NCI-H69 (cell line): ENCODE measurements at regions not wholly inside any gene's neighbourhood (a gene's known extent, or its start where the extent isn't known, plus 50 kb on each side); places are given as distances from the start of the nearest gene placed in this dataset.

Experiments
- DNase-seq: peaks from one replicate; lab custom pipeline; 2025; lab: John Stamatoyannopoulos, UW

- peak; percentile 69 for DNase-seq
These were observed 384.7 kb downstream of the PDCD6IP start for GRCh38 chr3:34183114-34183513.

- DNase-seq: peak; percentile 97
These were observed 385.3 kb downstream of the PDCD6IP start for GRCh38 chr3:34183611-34184340.

- DNase-seq: peak; percentile 85
These were observed 386.9 kb downstream of the PDCD6IP start for GRCh38 chr3:34185301-34185700.

- no peak for DNase-seq
These were observed 390.7 kb downstream of the PDCD6IP start for GRCh38 chr3:34189133-34189532.

GRCh38 chr3:34196914-34197313 is 398.5 kb downstream of the PDCD6IP start:
- no peak for DNase-seq

GRCh38 chr3:34198309-34198708 is 399.9 kb downstream of the PDCD6IP start:
- no peak for DNase-seq

GRCh38 chr3:34200576-34200975 is 402.1 kb downstream of the PDCD6IP start:
- DNase-seq: peak; percentile 65

GRCh38 chr3:34202975-34203374 is 404.5 kb downstream of the PDCD6IP start:
- peak; percentile 74 for DNase-seq

- no peak for DNase-seq
These were observed 405.0 kb downstream of the PDCD6IP start for GRCh38 chr3:34203386-34203785.

GRCh38 chr3:34207002-34207401 is 408.6 kb downstream of the PDCD6IP start:
- DNase-seq: no peak

- DNase-seq: no peak
These were observed 409.4 kb downstream of the PDCD6IP start for GRCh38 chr3:34207806-34208205.

GRCh38 chr3:34212175-34212574 is 413.7 kb downstream of the PDCD6IP start:
- DNase-seq: no peak

- DNase-seq: peak; percentile 76
These were observed 414.2 kb downstream of the PDCD6IP start for GRCh38 chr3:34212656-34213055.

GRCh38 chr3:34213478-34213877 is 415.0 kb downstream of the PDCD6IP start:
- peak; percentile 86 for DNase-seq

- no peak for DNase-seq
These were observed 418.4 kb downstream of the PDCD6IP start for GRCh38 chr3:34216711-34217335.

- no peak for DNase-seq
These were observed 420.4 kb downstream of the PDCD6IP start for GRCh38 chr3:34218706-34219385.

GRCh38 chr3:34219556-34219955 is 421.1 kb downstream of the PDCD6IP start:
- no peak for DNase-seq

- DNase-seq: peak; percentile 5
These were observed 427.5 kb downstream of the PDCD6IP start for GRCh38 chr3:34225821-34226366.

GRCh38 chr3:34229876-34230275 is 431.4 kb downstream of the PDCD6IP start:
- DNase-seq: peak; percentile 64

GRCh38 chr3:34235096-34235495 is 436.7 kb downstream of the PDCD6IP start:
- DNase-seq: no peak

GRCh38 chr3:34237946-34238345 is 439.5 kb downstream of the PDCD6IP start:
- no peak for DNase-seq

GRCh38 chr3:34238407-34238806 is 440.0 kb downstream of the PDCD6IP start:
- no peak for DNase-seq

GRCh38 chr3:34239287-34239686 is 440.9 kb downstream of the PDCD6IP start:
- DNase-seq: no peak
